H1 (cell line): ENCODE measurements at regions not wholly inside any gene's neighbourhood (a gene's known extent, or its start where the extent isn't known, plus 50 kb on each side); places are given as distances from the start of the nearest gene placed in this dataset.

Experiments
- CTCF ChIA-PET: fragments of 300-600 bp; sonication (Branson Sonifier 250); formaldehyde crosslinking; loops from one replicate; lab custom pipeline; 2021; ENCODE audit not compliant: partially characterized antibody; lab: Charles Lee
- POLR2A ChIA-PET: fragments of 300-600 bp; sonication (Branson Sonifier 250); formaldehyde crosslinking; loops from one replicate; lab custom pipeline; 2021; ENCODE audit warnings: inconsistent platforms; ENCODE audit not compliant: partially characterized antibody; lab: Charles Lee
- DNase-seq, 2 experiments: peaks; one replicate each; pipeline versions ENCODE4 v3.0.0 to v3.0.0-alpha.2; 2010 to 2022; ENCODE audit warnings: low spot score in 2 of 2, low read depth in 1 of 2, mixed read lengths in 1 of 2
- FAIRE-seq: peaks from 2 replicates; lab custom pipeline; 2011; peaks lifted over from hg19 to GRCh38; lab: Jason Lieb, UNC
- H2AFZ ChIP-seq: 2 replicates; pipeline ENCODE4 v1.8.1; 2012; ENCODE audit warnings: low read length, inconsistent platforms
- H2AK5ac ChIP-seq: 2 replicates; pipeline ENCODE4 v1.6.1; 2013; ENCODE audit warnings: low read depth, low read length
- H2BK120ac ChIP-seq: replicated peaks from 2 replicates; pipeline ENCODE3; 2013; ENCODE audit warnings: low read depth, low read length, inconsistent platforms
- H2BK12ac ChIP-seq: 2 replicates; pipeline ENCODE4 v1.6.1; 2013; ENCODE audit warnings: low read depth, low read length
- H2BK15ac ChIP-seq: 2 replicates; pipeline ENCODE4 v1.6.1; 2013; ENCODE audit warnings: low read length
- H2BK20ac ChIP-seq: 2 replicates; pipeline ENCODE4 v1.6.1; 2013; ENCODE audit warnings: low read length
- H2BK5ac ChIP-seq: 2 replicates; pipeline ENCODE4 v1.6.1; 2013; ENCODE audit warnings: low read depth, low read length
- H3K14ac ChIP-seq: 2 replicates; pipeline ENCODE4 v1.6.1; 2013; ENCODE audit warnings: inconsistent platforms; ENCODE audit not compliant: insufficient read length
- H3K18ac ChIP-seq: 2 replicates; pipeline ENCODE4 v1.6.1; 2013; ENCODE audit warnings: low read length; ENCODE audit errors: extremely low read depth
- H3K23ac ChIP-seq: 2 replicates; pipeline ENCODE4 v1.6.1; 2013; ENCODE audit warnings: inconsistent platforms; ENCODE audit not compliant: insufficient read length
- H3K23me2 ChIP-seq: 2 replicates; pipeline ENCODE4 v1.6.1; 2013; ENCODE audit warnings: low read depth, low read length
- H3K27ac ChIP-seq: 2 replicates; pipeline ENCODE4 v1.6.1; 2011; ENCODE audit warnings: low read depth, low read length, inconsistent platforms
- H3K27me3 ChIP-seq, 4 experiments: replicated peaks in 1 of 4; 1 replicate in 1 of 4; 2 replicates in 3 of 4; pipeline versions ENCODE4 v1.6.1 to v1.8.1; 2011 to 2013; ENCODE audit warnings: low read length in 3 of 4, mild to moderate bottlenecking in 3 of 4, inconsistent platforms in 2 of 4, mixed read lengths in 2 of 4, moderate library complexity in 1 of 4; ENCODE audit not compliant: control insufficient read depth in 3 of 4, insufficient read depth in 3 of 4; ENCODE audit errors: extremely low read depth in 1 of 4
- H3K36me3 ChIP-seq, 4 experiments: 2 replicates each; pipeline versions ENCODE4 v1.6.1 to v1.8.1; 2011 to 2013; ENCODE audit warnings: mild to moderate bottlenecking in 4 of 4, low read length in 3 of 4, moderate library complexity in 2 of 4, control low read depth in 1 of 4, inconsistent platforms in 1 of 4; ENCODE audit not compliant: insufficient read depth in 4 of 4, control insufficient read depth in 2 of 4
- H3K4ac ChIP-seq: replicated peaks from 2 replicates; pipeline ENCODE3; 2013; ENCODE audit warnings: low read length, low read depth, mixed read lengths, inconsistent platforms; ENCODE audit not compliant: insufficient read length
- H3K4me1 ChIP-seq, 4 experiments: replicated peaks in 1 of 4; 1 replicate in 1 of 4; 2 replicates in 3 of 4; pipeline versions ENCODE4 v1.6.1 to v1.8.1; 2011 to 2013; ENCODE audit warnings: low read length in 3 of 4, inconsistent platforms in 2 of 4, mixed read lengths in 1 of 4; ENCODE audit not compliant: insufficient read depth in 4 of 4, control insufficient read depth in 3 of 4
- H3K4me2 ChIP-seq, 2 experiments: 2 replicates each; pipeline versions ENCODE4 v1.6.1 to v1.8.1; 2011 to 2013; ENCODE audit warnings: low read depth in 2 of 2, low read length in 2 of 2, control low read depth in 1 of 2, inconsistent platforms in 1 of 2, mild to moderate bottlenecking in 1 of 2; ENCODE audit not compliant: insufficient read depth in 1 of 2
- H3K4me3 ChIP-seq, 4 experiments: fragments of 200-600, 300-600 bp in 1 of 4; sonication (generic), shearing (Covaris generic), sonication (Bioruptor Twin) in 1 of 4; 2 replicates each; pipeline versions ENCODE4 v1.5.1 to v1.8.1; 2011 to 2016; ENCODE audit warnings: low read length in 4 of 4, low read depth in 3 of 4, control low read depth in 2 of 4, inconsistent platforms in 2 of 4, mild to moderate bottlenecking in 2 of 4, mixed read lengths in 1 of 4, moderate library complexity in 1 of 4; ENCODE audit not compliant: insufficient read depth in 2 of 4; ENCODE audit errors: extremely low read depth in 1 of 4
- H3K56ac ChIP-seq: replicated peaks from 2 replicates; pipeline ENCODE3; 2013; ENCODE audit warnings: low read depth, mild to moderate bottlenecking, mixed read lengths, low read length, inconsistent platforms; ENCODE audit not compliant: insufficient read length
- H3K79me1 ChIP-seq: 2 replicates; pipeline ENCODE4 v1.6.1; 2013; ENCODE audit warnings: low read depth, low read length, control low read depth
- H3K79me2 ChIP-seq, 2 experiments: 2 replicates each; pipeline versions ENCODE4 v1.6.1 to v1.8.1; 2012 to 2013; ENCODE audit warnings: low read length in 2 of 2, mild to moderate bottlenecking in 2 of 2, inconsistent platforms in 1 of 2; ENCODE audit not compliant: insufficient read depth in 2 of 2, control insufficient read depth in 1 of 2
- H3K9ac ChIP-seq, 4 experiments: replicated peaks in 1 of 4; 1 replicate in 1 of 4; 2 replicates in 3 of 4; pipeline versions ENCODE4 v1.6.1 to v1.8.1; 2011 to 2013; ENCODE audit warnings: low read depth in 3 of 4, low read length in 3 of 4, control low read depth in 2 of 4, mild to moderate bottlenecking in 2 of 4, moderate library complexity in 2 of 4, inconsistent platforms in 1 of 4; ENCODE audit errors: extremely low read depth in 1 of 4
- H3K9me3 ChIP-seq, 2 experiments: 2 replicates each; pipeline versions ENCODE4 v1.6.1 to v1.8.1; 2012 to 2013; ENCODE audit warnings: mild to moderate bottlenecking in 2 of 2, moderate library complexity in 2 of 2, control low read depth in 1 of 2, inconsistent platforms in 1 of 2, low read depth in 1 of 2, low read length in 1 of 2, mixed read lengths in 1 of 2; ENCODE audit not compliant: insufficient read depth in 2 of 2
- H4K20me1 ChIP-seq, 2 experiments: replicated peaks in 1 of 2; 2 replicates each; pipeline versions ENCODE3 to v1.8.1; 2011 to 2013; ENCODE audit warnings: inconsistent platforms in 2 of 2, low read length in 2 of 2, mild to moderate bottlenecking in 1 of 2; ENCODE audit not compliant: insufficient read depth in 2 of 2, control insufficient read depth in 1 of 2
- H4K5ac ChIP-seq: 2 replicates; pipeline ENCODE4 v1.6.1; 2013; ENCODE audit warnings: low read length, low read depth, mixed read lengths, inconsistent platforms; ENCODE audit not compliant: insufficient read length
- H4K8ac ChIP-seq: 2 replicates; pipeline ENCODE4 v1.8.0; 2013; ENCODE audit warnings: mild to moderate bottlenecking, moderate library complexity, low read length, inconsistent platforms; ENCODE audit not compliant: insufficient read depth; ENCODE audit errors: extremely low read depth
- H4K91ac ChIP-seq: replicated peaks from 2 replicates; pipeline ENCODE3; 2013; ENCODE audit warnings: low read length, mixed read lengths, inconsistent platforms; ENCODE audit not compliant: insufficient read length
- BACH1 ChIP-seq: IDR thresholded peaks from 2 replicates; pipeline ENCODE4 v1.6.1; 2012; ENCODE audit warnings: low read length, improper control_type of control experiment
- CREB1 ChIP-seq: IDR thresholded peaks from 2 replicates; pipeline ENCODE4 v1.6.1; 2012; ENCODE audit warnings: inconsistent platforms
- WGBS, 2 experiments: shearing (Covaris generic) in 1 of 2; methylation state at CpG; one replicate each; pipeline versions ENCODE4 v1.1.6 to v1.1.7; 2013 to 2015; ENCODE audit warnings: low lambda C conversion rate in 2 of 2, mixed read lengths in 2 of 2, inconsistent platforms in 1 of 2, low coverage in 1 of 2, missing lambda C conversion rate in 1 of 2; ENCODE audit not compliant: insufficient replicate concordance in 2 of 2, insufficient coverage in 1 of 2, insufficient read length in 1 of 2; ENCODE audit errors: extremely low coverage in 1 of 2, missing lambda C conversion rate in 1 of 2; 5-methylcytosine and 5-hydroxymethylcytosine counted together

- no peak overlapping the region for H3K18ac ChIP-seq
- no peak overlapping the region for H3K27ac ChIP-seq
- H3K4me1 ChIP-seq, result peaks cover 0 to 6% (median 2%) of the 10 kb centered on the region in 4 experiments; a peak in 4 of 7 replicates
- H3K36me3 ChIP-seq, result no peaks in the 10 kb centered on the region
- H2BK120ac ChIP-seq, result no peak overlapping the region
- no peak overlapping the region for H2AFZ ChIP-seq
- no peak overlapping the region for H3K9ac ChIP-seq
- H3K27me3 ChIP-seq, result no peaks in the 10 kb centered on the region
- no peaks in the 10 kb centered on the region for H4K20me1 ChIP-seq
- POLR2A ChIA-PET, result interaction anchor here (0.8 kb wide), 1 partner anchor 11 kb away, joined by 3 read pairs; no protein-coding TSS in a partner anchor
- H2BK5ac ChIP-seq, result no peak overlapping the region
- no peak overlapping the region for H3K56ac ChIP-seq
- H3K9me3 ChIP-seq, result no peaks in the 10 kb centered on the region
- no peak overlapping the region for H4K91ac ChIP-seq
- H3K4ac ChIP-seq, result no peak overlapping the region
- no peak overlapping the region for H2AK5ac ChIP-seq
- DNase-seq, result no peak
- H3K23me2 ChIP-seq, result no peaks in the 10 kb centered on the region
- no peak overlapping the region for H4K8ac ChIP-seq
- no peak overlapping the region for H2BK15ac ChIP-seq
- no peak overlapping the region for H3K4me3 ChIP-seq
- CTCF ChIA-PET, result no interaction called here
- no peak overlapping the region for H4K5ac ChIP-seq
- H3K14ac ChIP-seq, result no peak overlapping the region
- H2BK20ac ChIP-seq, result no peak overlapping the region
- no peak overlapping the region for H2BK12ac ChIP-seq
- no peak for FAIRE-seq
- H3K79me2 ChIP-seq, result no peaks in the 10 kb centered on the region
- H3K4me2 ChIP-seq, result no peak overlapping the region
- no peaks in the 10 kb centered on the region for H3K79me1 ChIP-seq
- H3K23ac ChIP-seq, result no peak overlapping the region
- 88% methylated on average over 1 of the region's 1 CpG; no CpG with 5 or more reads in 1 of the 2 experiments for WGBS, 2 experiments
- TF ChIP-seq CREB1 (no peak), BACH1 (no peak)
These were observed 77.6 kb upstream of the ZMIZ1 start for GRCh38 chr10:78991187-78991586.
